ENCODE measurements at regions not wholly inside any gene's neighbourhood (a gene's known extent, or its start where the extent isn't known, plus 50 kb on each side); places are given as distances from the start of the nearest gene placed in this dataset.

DNA sequence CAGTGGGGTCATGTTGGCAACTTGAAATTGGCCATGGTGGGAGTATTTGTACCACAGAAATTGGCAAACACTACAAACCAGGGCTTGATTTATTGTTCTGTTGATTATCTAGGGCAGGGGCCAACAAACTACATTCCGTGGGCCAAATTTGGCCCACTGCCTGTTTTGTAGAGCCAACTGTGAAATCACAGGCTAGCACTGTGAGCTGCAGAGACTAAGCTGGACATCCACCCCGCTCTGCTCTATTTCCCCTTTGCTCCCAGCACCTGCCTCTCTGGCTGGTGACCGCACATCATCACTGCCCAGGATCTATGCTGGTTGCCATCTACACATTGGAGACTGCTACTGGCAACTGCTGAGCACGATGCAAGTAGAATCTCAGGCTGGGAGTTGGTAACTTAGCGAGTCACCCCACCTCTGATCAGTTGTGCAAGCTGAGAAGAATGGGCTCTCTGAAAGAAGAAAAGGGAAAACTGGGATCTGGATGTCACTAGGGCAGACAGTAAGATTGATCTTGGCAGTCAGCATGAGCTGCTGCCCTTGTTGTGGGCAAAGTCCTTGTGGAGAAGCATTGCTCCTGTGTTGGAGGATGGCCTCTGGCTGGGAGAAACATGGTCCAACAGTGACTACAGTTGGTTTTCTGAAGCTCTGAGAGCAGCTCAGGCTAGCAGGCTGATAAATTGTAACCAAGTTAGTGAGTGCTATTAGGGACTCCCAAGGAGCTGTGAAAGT, 144.7 kb upstream of the RAD23B start:
- 74% methylated on average over 5 of the region's 5 CpGs for WGBS (ENCODE audit: insufficient coverage)
- no peaks in the 10 kb centered on the region for H3K36me3 ChIP-seq (ENCODE audit: control insufficient read depth, insufficient read depth, low read length)
- Mint-ChIP-seq H3K27ac (no peak overlapping the region), H3K4me3 (no peak overlapping the region), H3K4me1 (no peaks in the 10 kb centered on the region), H3K9me3 (no peaks in the 10 kb centered on the region), H3K27me3 (ENCODE audit: low read depth in 2 of 2) (peaks cover 20 to 22% of the 10 kb centered on the region in 2 donors), H3K36me3 (no peaks in the 10 kb centered on the region)
- intact Hi-C loops (cut with micrococcal nuclease) = loop anchor here (5.0 kb wide), 1 partner anchor 204 kb away; no protein-coding TSS in a partner anchor
- ATAC-seq (no peak), DNase-seq (no peak)
- H3K4me3 ChIP-seq (ENCODE audit: low read length) = no peak overlapping the region
- H3K27ac ChIP-seq (ENCODE audit: low read length) = no peak overlapping the region
- no peaks in the 10 kb centered on the region for H3K27me3 ChIP-seq (ENCODE audit: control insufficient read depth, insufficient read depth, low read length)
- no peaks in the 10 kb centered on the region for H3K9me3 ChIP-seq (ENCODE audit: control insufficient read depth, insufficient read depth, low read length)
- TF ChIP-seq, protein P1, sequence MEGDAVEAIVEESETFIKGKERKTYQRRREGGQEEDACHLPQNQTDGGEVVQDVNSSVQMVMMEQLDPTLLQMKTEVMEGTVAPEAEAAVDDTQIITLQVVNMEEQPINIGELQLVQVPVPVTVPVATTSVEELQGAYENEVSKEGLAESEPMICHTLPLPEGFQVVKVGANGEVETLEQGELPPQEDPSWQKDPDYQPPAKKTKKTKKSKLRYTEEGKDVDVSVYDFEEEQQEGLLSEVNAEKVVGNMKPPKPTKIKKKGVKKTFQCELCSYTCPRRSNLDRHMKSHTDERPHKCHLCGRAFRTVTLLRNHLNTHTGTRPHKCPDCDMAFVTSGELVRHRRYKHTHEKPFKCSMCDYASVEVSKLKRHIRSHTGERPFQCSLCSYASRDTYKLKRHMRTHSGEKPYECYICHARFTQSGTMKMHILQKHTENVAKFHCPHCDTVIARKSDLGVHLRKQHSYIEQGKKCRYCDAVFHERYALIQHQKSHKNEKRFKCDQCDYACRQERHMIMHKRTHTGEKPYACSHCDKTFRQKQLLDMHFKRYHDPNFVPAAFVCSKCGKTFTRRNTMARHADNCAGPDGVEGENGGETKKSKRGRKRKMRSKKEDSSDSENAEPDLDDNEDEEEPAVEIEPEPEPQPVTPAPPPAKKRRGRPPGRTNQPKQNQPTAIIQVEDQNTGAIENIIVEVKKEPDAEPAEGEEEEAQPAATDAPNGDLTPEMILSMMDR (IDR thresholded peaks at IDR 0.05) = no peak
- no peaks in the 10 kb centered on the region for H3K4me1 ChIP-seq (ENCODE audit: control insufficient read depth, insufficient read depth, low read length)

DNA sequence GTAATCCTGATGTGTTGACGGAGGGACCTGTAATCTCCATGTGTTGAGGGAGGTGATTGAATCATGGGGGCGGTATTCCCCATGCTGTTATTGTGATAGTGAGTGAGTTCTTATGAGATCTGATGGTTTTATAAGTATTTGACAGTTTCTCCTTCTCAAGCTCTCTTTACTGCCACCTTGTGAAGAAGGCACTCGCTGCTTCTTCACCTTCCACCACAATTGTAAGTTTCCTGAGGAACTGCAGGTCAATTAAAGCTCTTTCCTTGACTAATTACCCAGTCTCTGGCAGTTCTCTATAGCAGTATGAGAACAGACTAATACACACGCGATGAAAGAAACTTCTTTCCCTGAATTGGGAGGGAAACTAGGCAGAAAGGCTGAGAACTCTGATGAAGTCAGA, 141.1 kb upstream of the RAD23B start:
- no peak overlapping the region for H3K4me3 Mint-ChIP-seq
- H3K4me1 Mint-ChIP-seq = no peaks in the 10 kb centered on the region
- DNase-seq (no peak), ATAC-seq (no peak)
- H3K27ac Mint-ChIP-seq = no peak overlapping the region
- no peaks in the 10 kb centered on the region for H3K9me3 Mint-ChIP-seq
- no peak overlapping the region for H3K4me3 ChIP-seq (ENCODE audit: low read length)
- TF ChIP-seq, protein P1 (IDR thresholded peaks at IDR 0.05) = no peak
- H3K4me1 ChIP-seq (ENCODE audit: control insufficient read depth, insufficient read depth, low read length) = no peaks in the 10 kb centered on the region
- no peaks in the 10 kb centered on the region for H3K36me3 ChIP-seq (ENCODE audit: control insufficient read depth, insufficient read depth, low read length)
- no peaks in the 10 kb centered on the region for H3K27me3 ChIP-seq (ENCODE audit: control insufficient read depth, insufficient read depth, low read length)
- intact Hi-C loops (cut with micrococcal nuclease) = no loop called here
- no peak overlapping the region for H3K27ac ChIP-seq (ENCODE audit: low read length)
- H3K36me3 Mint-ChIP-seq = no peaks in the 10 kb centered on the region
- no peaks in the 10 kb centered on the region for H3K9me3 ChIP-seq (ENCODE audit: control insufficient read depth, insufficient read depth, low read length)
- 84% methylated on average over 5 of the region's 5 CpGs for whole genome bisulfite sequencing (ENCODE audit: insufficient coverage)
- H3K27me3 Mint-ChIP-seq (ENCODE audit: low read depth in 2 of 2) = peaks cover 35 to 37% of the 10 kb centered on the region in 2 donors

DNA sequence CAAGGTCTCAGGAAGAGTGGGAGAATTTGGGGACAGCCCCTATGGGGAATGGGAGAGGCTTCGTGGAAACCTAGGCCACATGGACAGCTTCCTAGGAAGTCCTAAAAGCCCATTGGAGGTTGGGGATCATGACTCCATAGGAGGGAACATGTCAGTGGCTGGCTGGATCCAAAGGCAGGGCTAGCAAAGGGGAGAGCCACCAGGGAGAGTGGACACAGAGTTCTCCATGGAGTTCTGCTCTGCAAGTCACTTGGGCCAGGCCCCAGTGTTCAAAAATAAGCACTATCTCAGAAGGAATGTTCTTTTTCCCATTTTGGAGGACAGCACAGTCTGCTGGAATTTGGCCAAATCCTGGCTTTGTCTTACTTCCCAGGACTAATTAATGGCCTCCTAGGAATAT, 140.6 kb upstream of the RAD23B start:
- H3K9me3 Mint-ChIP-seq = no peaks in the 10 kb centered on the region
- no peak overlapping the region for H3K4me3 Mint-ChIP-seq
- H3K27me3 Mint-ChIP-seq (ENCODE audit: low read depth in 2 of 2) = peaks cover 35 to 37% of the 10 kb centered on the region in 2 donors
- H3K36me3 Mint-ChIP-seq = no peaks in the 10 kb centered on the region
- H3K4me1 ChIP-seq (ENCODE audit: control insufficient read depth, insufficient read depth, low read length) = no peaks in the 10 kb centered on the region
- TF ChIP-seq, protein P1 (IDR thresholded peaks at IDR 0.05) = no peak
- DNase-seq (no peak), ATAC-seq (no peak)
- H3K27ac ChIP-seq (ENCODE audit: low read length) = no peak overlapping the region
- H3K27me3 ChIP-seq (ENCODE audit: control insufficient read depth, insufficient read depth, low read length) = no peaks in the 10 kb centered on the region
- intact Hi-C loops (cut with micrococcal nuclease) = no loop called here
- WGBS (ENCODE audit: insufficient coverage) = 70% methylated on average over 1 of the region's 1 CpG
- H3K27ac Mint-ChIP-seq = no peak overlapping the region
- no peak overlapping the region for H3K4me3 ChIP-seq (ENCODE audit: low read length)
- no peaks in the 10 kb centered on the region for H3K4me1 Mint-ChIP-seq
- no peaks in the 10 kb centered on the region for H3K36me3 ChIP-seq (ENCODE audit: control insufficient read depth, insufficient read depth, low read length)
- H3K9me3 ChIP-seq (ENCODE audit: control insufficient read depth, insufficient read depth, low read length) = no peaks in the 10 kb centered on the region
